GM21381 (cell line): ENCODE measurements at regions not wholly inside any gene's neighbourhood (a gene's known extent, or its start where the extent isn't known, plus 50 kb on each side); places are given as distances from the start of the nearest gene placed in this dataset.

Experiments
- ATAC-seq: cut with Tn5 transposase; IDR thresholded peaks from one replicate; pipeline ENCODE4 v1.9.1; 2021; ENCODE audit warnings: mild to moderate bottlenecking, moderate library complexity; ENCODE audit not compliant: unreplicated experiment

DNA sequence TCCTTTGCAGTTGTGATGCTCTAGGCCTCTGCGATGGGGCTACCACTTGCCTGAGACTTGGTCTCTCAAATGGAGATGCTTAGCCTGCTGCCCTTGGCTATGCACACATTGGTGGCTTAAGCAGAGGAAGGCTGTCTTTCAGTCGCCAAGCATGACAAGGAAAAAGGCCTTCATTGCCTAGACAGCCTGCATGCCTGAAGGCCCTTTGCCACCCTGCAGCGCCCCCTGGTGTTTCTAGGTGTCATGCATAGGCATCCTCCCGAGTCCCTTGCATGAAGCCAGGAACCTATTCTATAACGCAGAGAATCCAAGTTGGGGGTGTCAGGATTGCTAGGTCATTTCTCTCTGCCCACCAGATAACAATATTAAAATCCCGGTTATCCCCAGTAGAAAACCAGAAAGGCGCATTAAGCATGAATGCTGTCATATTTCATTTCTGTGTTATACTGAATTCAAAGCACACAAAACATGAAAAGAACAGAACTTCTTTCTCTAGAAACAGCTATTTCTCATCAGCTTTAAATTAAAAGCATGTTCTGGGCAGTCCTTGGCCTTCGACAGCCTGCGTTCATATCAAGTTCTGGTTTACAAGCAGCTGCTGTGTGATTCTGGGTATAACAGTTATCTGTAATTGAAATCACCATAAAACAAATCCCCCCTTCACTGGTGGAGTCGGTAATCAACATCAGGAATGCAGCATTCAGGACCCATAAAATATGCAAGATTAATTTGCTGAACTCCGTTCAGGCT, 59.7 kb upstream of the TRPC7 start:
- ATAC-seq, result peak; percentile 88

DNA sequence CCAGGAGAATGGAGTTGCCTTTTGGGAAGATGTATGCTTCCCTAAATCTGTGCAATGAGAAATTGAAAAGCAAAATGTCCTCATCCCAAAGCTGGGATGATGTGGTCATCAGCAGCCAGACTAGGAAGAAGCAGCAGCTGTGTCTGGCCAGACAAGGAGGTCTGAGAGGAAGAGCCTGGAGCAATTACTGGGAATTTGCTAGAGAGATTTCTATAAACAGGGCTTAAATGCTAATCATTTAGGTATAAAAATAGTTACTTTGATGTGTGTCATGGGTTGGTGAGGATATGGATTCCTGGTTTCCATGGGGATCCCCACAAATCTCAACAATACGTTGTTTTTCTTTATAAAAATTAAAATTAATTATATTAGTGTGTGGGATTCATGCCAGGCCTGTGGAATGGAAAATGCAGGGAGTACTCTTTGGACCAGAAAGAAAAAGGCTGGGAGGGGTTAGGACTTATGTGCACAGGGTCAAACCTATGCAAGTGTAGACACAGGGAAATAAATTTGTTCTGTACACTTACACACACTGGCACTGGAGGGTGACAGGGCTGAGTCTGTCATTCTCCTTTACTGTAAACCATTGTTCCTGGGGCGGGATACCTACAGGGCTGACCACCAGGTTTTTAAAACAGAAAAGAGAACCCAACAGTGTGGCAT, 58.7 kb upstream of the TRPC7 start:
- no peak for ATAC-seq

DNA sequence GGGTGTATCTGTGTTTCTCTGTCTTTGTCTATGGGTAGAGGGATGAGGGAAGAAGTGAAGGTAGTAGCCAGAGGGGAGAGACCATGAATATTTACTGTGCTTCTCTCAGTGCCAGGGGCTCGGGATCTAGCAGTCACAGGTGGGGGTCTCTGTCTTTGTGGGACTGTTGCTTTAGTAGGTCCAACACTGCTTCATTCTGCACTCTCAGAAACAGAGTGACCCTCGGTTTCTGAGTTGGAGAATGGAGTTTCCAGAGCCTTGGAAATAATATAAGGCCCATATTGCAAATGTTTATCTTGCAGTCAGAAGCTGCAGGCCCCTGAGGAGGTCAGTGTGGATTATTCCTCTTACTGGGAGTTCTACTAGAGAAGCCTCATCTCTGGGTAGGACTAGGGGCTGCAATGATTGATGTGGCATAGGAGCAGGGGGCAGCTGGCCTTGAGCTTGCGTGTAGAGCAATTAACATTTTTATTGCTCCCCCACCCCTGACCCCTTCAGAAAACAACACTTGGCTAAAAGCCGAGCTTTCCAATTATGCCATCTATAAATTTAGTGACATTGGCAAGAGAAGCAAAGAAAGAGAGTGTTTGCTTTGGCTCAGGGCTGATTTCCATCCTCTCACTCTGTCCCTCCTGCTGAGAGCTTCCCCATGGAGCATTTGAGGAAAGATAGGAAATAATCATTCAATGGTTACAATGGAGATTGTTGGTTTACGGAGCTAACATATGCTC, 55.0 kb upstream of the TRPC7 start:
- no peak for ATAC-seq

DNA sequence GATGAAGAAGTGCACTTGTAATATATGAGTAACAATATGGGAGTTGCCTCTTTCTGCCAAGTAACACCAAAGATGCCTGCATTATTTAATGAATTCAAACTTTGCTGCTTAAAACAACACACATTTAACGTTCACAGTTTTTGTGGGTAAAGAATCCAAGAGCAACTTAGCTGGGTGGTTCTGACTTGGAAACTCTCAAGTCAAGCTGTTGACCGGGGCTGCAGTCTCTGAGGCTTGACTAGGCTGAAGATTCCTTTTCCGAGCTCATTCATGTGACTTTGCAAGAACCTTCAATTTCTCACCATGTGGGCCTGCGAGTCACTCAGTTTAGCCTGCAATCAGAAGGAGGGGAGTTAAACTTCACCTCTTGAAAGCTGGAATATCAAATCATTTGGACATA, 53.0 kb upstream of the TRPC7 start:
- no peak for ATAC-seq
